ENCODE measurements at regions not wholly inside any gene's neighbourhood (a gene's known extent, or its start where the extent isn't known, plus 50 kb on each side); places are given as distances from the start of the nearest gene placed in this dataset.

DNA sequence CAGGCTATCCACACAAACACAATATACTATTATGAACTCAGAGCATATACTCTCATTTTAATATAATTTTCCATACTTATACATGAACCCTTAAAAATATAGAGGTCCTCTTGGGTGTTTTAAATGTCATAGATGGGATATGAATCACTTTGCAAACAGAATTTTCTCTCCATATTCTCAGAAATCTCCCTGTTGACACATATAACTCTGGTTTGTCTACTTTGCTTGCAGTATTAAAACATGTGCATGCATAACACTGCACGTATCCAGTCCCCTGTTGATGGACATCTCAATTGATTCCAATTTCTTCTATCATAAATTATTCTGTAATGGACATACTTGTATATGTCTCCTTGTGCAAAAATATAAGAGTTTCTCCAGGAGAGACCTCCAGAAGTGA lies 417.5 kb upstream of the TBX3 start:
- TF ChIP-seq, protein P1, sequence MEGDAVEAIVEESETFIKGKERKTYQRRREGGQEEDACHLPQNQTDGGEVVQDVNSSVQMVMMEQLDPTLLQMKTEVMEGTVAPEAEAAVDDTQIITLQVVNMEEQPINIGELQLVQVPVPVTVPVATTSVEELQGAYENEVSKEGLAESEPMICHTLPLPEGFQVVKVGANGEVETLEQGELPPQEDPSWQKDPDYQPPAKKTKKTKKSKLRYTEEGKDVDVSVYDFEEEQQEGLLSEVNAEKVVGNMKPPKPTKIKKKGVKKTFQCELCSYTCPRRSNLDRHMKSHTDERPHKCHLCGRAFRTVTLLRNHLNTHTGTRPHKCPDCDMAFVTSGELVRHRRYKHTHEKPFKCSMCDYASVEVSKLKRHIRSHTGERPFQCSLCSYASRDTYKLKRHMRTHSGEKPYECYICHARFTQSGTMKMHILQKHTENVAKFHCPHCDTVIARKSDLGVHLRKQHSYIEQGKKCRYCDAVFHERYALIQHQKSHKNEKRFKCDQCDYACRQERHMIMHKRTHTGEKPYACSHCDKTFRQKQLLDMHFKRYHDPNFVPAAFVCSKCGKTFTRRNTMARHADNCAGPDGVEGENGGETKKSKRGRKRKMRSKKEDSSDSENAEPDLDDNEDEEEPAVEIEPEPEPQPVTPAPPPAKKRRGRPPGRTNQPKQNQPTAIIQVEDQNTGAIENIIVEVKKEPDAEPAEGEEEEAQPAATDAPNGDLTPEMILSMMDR (conservative IDR thresholded peaks at IDR 0.05; ENCODE audit: low read depth, low read length): no peak
- TF ChIP-seq EZH2 (IDR thresholded peaks at IDR 0.05; ENCODE audit: low read length, unreplicated experiment) (no peak), EZH2phosphoT487 (IDR thresholded peaks at IDR 0.05; ENCODE audit: borderline replicate concordance, low read length) (no peak)
